HFFc6 (cell line): ENCODE measurements at regions not wholly inside any gene's neighbourhood (a gene's known extent, or its start where the extent isn't known, plus 50 kb on each side); places are given as distances from the start of the nearest gene placed in this dataset.

ENCODE experiments used
- DNase-seq: peaks from one replicate; pipeline ENCODE4 v3.0.0-alpha.2; 2018
- H3K27ac Mint-ChIP-seq: 2 replicates; pipeline ENCODE4 v1.8.0; 2020; ENCODE audit warnings: mild to moderate bottlenecking, mixed read lengths
- H3K27me3 Mint-ChIP-seq: 2 replicates; pipeline ENCODE4 v1.8.0; 2021; ENCODE audit warnings: mild to moderate bottlenecking, moderate library complexity, mixed read lengths; ENCODE audit not compliant: insufficient read depth
- H3K36me3 Mint-ChIP-seq: 2 replicates; pipeline ENCODE4 v1.8.0; 2021; ENCODE audit warnings: low read depth, mixed read lengths
- H3K4me1 Mint-ChIP-seq: 2 replicates; pipeline ENCODE4 v1.8.0; 2020; ENCODE audit warnings: low read depth, mixed read lengths
- H3K4me3 Mint-ChIP-seq: 2 replicates; pipeline ENCODE4 v1.8.0; 2020; ENCODE audit warnings: mild to moderate bottlenecking, moderate library complexity, mixed read lengths
- H3K9me3 Mint-ChIP-seq: 2 replicates; pipeline ENCODE4 v1.8.0; 2020; ENCODE audit warnings: mild to moderate bottlenecking, mixed read lengths
- TF ChIP-seq, protein P1 (sequence below): fragments of 200-600 bp; sonication (generic); IDR thresholded peaks from 2 replicates; pipeline ENCODE4 v1.5.0; 2021; ENCODE audit warnings: antibody characterized with exemption, mild to moderate bottlenecking

DNA sequence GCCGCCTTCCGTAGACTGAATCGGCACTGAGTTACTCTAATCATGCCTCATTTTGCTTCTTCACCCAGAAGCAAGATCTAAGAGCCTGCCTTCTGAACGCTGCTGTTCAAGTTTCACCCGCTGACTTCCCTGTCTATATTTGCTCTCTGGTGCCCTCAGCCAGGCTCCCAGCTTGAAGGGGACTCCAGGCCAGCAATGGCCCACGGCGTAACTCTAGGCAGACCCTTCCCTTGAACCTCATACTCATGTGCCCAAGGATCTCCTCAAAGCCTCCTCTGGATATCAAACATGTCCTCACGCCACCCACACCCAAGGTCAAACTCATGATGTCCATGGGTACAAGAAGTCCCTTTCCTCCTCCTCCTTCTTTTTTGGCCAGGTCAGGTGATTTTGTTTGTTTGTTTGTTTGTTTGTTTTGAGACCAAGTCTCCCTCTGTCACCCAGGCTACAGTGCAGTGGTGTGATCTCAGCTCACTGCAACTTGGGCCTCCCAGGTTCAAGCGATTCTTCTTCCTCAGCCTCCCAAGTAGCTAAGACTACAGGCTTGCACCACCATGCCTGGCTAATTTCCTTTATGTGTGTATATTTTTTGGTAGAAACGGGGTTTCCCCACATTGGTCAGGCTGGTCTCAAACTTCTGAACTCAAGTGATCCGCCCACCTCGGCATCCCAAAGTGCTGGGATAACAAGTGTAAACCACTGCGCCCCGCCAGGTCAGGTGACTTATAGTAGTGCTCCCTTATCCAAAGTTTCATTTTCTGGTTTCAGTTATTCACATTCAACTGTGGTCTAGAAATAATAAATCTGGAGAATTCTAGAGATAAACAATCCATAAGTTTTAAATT is 239.0 kb downstream of the SYK start:
- H3K36me3 Mint-ChIP-seq = no peaks in the 10 kb centered on the region
- H3K27ac Mint-ChIP-seq = peak overlapping the region; percentile 20; the same call in 1 of the 2 replicates
- peaks cover 33% of the 10 kb centered on the region for H3K4me1 Mint-ChIP-seq
- no peaks in the 10 kb centered on the region for H3K9me3 Mint-ChIP-seq
- TF ChIP-seq, protein P1, sequence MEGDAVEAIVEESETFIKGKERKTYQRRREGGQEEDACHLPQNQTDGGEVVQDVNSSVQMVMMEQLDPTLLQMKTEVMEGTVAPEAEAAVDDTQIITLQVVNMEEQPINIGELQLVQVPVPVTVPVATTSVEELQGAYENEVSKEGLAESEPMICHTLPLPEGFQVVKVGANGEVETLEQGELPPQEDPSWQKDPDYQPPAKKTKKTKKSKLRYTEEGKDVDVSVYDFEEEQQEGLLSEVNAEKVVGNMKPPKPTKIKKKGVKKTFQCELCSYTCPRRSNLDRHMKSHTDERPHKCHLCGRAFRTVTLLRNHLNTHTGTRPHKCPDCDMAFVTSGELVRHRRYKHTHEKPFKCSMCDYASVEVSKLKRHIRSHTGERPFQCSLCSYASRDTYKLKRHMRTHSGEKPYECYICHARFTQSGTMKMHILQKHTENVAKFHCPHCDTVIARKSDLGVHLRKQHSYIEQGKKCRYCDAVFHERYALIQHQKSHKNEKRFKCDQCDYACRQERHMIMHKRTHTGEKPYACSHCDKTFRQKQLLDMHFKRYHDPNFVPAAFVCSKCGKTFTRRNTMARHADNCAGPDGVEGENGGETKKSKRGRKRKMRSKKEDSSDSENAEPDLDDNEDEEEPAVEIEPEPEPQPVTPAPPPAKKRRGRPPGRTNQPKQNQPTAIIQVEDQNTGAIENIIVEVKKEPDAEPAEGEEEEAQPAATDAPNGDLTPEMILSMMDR = no peak
- H3K27me3 Mint-ChIP-seq = no peaks in the 10 kb centered on the region; the same call in 1 of the 2 replicates
- H3K4me3 Mint-ChIP-seq = no peak overlapping the region
- DNase-seq = no peak

DNA sequence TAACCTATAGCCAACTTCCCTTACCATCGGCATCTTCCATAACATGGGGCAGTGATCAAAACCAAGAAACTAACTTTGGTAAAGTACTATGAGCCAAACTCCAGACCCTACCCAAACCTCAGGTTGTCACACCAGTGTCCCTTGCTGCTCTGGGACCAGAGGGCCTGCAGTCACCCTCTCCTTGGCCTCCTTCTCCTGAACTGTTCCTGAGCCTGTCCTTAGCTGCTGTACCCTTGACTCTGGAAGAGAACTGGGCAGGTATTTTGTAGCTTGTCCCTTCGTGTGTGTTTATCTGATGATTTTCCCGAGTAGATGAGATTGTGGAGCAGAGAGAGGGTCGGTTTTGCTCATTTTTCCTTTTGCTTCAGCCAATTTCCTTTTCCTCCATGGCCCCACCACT is 240.4 kb downstream of the SYK start:
- TF ChIP-seq, protein P1 = no peak
- no peaks in the 10 kb centered on the region for H3K36me3 Mint-ChIP-seq
- H3K27me3 Mint-ChIP-seq = no peaks in the 10 kb centered on the region; the same call in 1 of the 2 replicates
- no peaks in the 10 kb centered on the region for H3K9me3 Mint-ChIP-seq
- H3K4me3 Mint-ChIP-seq = no peak overlapping the region
- H3K4me1 Mint-ChIP-seq = peaks cover 32% of the 10 kb centered on the region
- no peak for DNase-seq
- H3K27ac Mint-ChIP-seq = no peak overlapping the region

DNA sequence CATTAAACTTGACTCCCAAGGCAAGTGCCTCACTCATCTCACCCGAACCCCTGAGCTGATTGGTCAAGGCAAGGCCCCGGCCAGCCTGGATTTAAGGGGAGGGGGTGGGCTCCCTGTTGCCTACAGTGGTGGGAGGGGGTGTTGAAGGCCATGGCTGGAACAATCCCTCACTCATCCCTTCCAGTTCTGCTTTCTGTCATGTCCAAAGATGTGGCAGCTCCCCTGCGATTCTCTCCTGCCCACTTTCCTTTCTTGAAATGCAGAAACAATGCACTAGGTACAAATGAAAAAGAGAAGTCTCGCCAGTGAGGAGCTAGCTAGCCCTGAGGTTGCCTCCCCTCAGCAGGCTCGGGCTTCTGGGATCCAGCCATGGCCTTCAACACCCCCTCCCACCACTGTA is 240.9 kb downstream of the SYK start:
- Mint-ChIP-seq H3K27ac (no peak overlapping the region), H3K36me3 (no peaks in the 10 kb centered on the region), H3K27me3 (no peaks in the 10 kb centered on the region), H3K9me3 (no peaks in the 10 kb centered on the region), H3K4me3 (no peak overlapping the region), H3K4me1 (peaks cover 32% of the 10 kb centered on the region)
- TF ChIP-seq, protein P1 = no peak
- DNase-seq = no peak

DNA sequence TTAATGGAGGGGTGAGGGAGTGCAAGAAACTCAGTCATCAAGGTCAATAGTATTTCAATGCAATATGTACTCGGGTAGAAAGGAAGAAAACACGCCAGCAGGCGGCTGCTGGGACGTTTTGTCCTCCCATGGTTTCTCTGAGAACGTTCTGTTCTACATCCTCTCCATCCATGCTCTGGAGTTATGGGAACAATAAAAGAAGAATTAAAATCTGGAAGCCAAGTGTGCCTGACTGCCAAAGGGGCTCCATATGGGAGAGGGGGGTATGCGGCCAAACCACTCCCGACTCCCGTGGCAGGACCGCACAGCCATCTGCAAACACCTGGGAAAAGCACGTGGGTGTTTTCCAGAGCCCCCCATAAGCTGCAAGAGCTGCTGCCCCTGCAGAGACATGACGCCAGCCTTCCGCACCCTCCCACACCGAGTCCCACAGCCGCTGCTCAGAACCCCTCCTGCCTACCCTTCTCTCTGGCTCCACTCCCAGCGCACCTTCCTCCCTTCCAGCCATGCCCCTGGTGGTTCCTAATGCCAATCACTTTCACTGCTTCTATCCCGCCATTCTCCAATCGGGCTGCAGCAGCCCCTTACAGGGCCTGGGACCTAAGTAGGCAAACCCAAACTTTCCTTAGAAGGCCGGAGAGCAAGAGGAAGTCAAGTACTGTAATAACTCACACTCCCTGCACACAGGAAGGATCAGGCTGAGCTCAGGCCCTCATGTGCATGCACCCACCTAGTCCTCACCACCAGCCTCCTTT is 241.6 kb downstream of the SYK start:
- Mint-ChIP-seq H3K4me1 (peaks cover 32% of the 10 kb centered on the region), H3K9me3 (no peaks in the 10 kb centered on the region), H3K27ac (no peak overlapping the region), H3K27me3 (no peaks in the 10 kb centered on the region), H3K4me3 (no peak overlapping the region), H3K36me3 (no peaks in the 10 kb centered on the region)
- TF ChIP-seq, protein P1 = no peak
- DNase-seq = no peak

DNA sequence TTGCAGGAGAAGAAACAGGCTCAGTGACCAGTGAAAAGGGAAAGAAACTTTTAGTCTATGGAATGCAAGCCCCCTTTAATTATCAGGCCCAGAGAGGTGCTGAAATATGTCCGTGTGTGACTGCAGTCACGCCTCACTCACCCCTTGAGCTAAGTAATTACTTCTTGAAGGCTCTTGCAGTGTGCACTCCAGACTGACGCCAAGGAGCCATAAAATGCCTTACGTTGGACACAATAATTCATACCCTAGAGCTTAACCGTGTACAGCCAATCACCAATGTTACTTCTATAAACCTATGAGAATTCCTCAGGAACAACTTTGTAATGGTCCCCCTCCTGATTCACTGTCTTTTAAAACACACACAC is 242.2 kb downstream of the SYK start:
- TF ChIP-seq, protein P1 = no peak
- H3K4me1 Mint-ChIP-seq = peaks cover 32% of the 10 kb centered on the region
- H3K27ac Mint-ChIP-seq = no peak overlapping the region
- no peaks in the 10 kb centered on the region for H3K27me3 Mint-ChIP-seq
- no peak overlapping the region for H3K4me3 Mint-ChIP-seq
- no peaks in the 10 kb centered on the region for H3K9me3 Mint-ChIP-seq
- DNase-seq = no peak
- H3K36me3 Mint-ChIP-seq = no peaks in the 10 kb centered on the region
